HCT116 (cell line): ENCODE measurements at regions not wholly inside any gene's neighbourhood (a gene's known extent, or its start where the extent isn't known, plus 50 kb on each side); places are given as distances from the start of the nearest gene placed in this dataset.

ENCODE experiments used
- ATAC-seq: fragments of 200-7000 bp; cut with Tn5 transposase; 2 replicates; pipeline ENCODE4 v1.9.1; 2020; ENCODE audit warnings: mild to moderate bottlenecking, moderate library complexity
- BruUV-seq: library from RNA; stranded (reverse); fragments of 400-500 nt; replicated peaks from 2 replicates; lab custom pipeline; 2021; lab: Mats Ljungman, UMichigan
- CTCF ChIA-PET: fragments of 300-600 bp; sonication (Branson Sonifier 250); formaldehyde crosslinking; loops from one replicate; lab custom pipeline; 2021; ENCODE audit warnings: antibody characterized with exemption; lab: Charles Lee
- POLR2A ChIA-PET: fragments of 300-600, 350-600 bp; sonication (Branson Sonifier 250); formaldehyde crosslinking; loops from one replicate; lab custom pipeline; 2021; ENCODE audit warnings: antibody characterized with exemption; lab: Charles Lee
- RAD21 ChIA-PET, 2 experiments: fragments of 300-600 bp; sonication (Branson Sonifier 250); formaldehyde crosslinking; loops; one replicate each; lab custom pipeline; 2023; ENCODE audit warnings: low total read pairs in 2 of 2; ENCODE audit not compliant: uncharacterized antibody in 2 of 2, unreplicated experiment in 2 of 2, low non-redundant PET in 1 of 2; lab: Charles Lee
- DNase-seq: peaks from one replicate; pipeline ENCODE4 v3.0.0-alpha.2; 2010; ENCODE audit warnings: low read depth, low spot score
- H2AFZ ChIP-seq: fragments of 200-600 bp; shearing (Covaris generic), sonication (generic); 2 replicates; pipeline ENCODE4 v1.6.1; 2017; ENCODE audit warnings: low read depth, mixed run types, mixed read lengths, antibody characterized with exemption, low read length; ENCODE audit not compliant: poor library complexity, severe bottlenecking
- H3K27ac ChIP-seq: 2 replicates; pipeline ENCODE4 v1.5.1; 2012; ENCODE audit warnings: low read depth, low read length
- H3K27me3 ChIP-seq: fragments of 200-600 bp; sonication (generic); 2 replicates; pipeline ENCODE4 v1.6.1; 2016; ENCODE audit warnings: mixed run types, low read length, mixed read lengths; ENCODE audit not compliant: insufficient read depth
- H3K36me3 ChIP-seq, 2 experiments: fragments of 200-500 bp in 1 of 2; fragments of 200-600 bp in 1 of 2; sonication (Bioruptor generic) in 1 of 2; sonication (generic) in 1 of 2; 2 replicates each; pipeline versions ENCODE4 v1.5.1 to v1.6.1; 2014 to 2016; ENCODE audit warnings: low read length in 2 of 2, inconsistent platforms in 1 of 2, mixed read lengths in 1 of 2, mixed run types in 1 of 2; ENCODE audit not compliant: insufficient read depth in 2 of 2, control insufficient read depth in 1 of 2
- H3K4me1 ChIP-seq, 2 experiments: fragments of 200-600 bp in 1 of 2; sonication (generic) in 1 of 2; 2 replicates each; pipeline versions ENCODE4 v1.5.1 to v1.6.1; 2012 to 2017; ENCODE audit warnings: low read length in 2 of 2, inconsistent platforms in 1 of 2, mild to moderate bottlenecking in 1 of 2, mixed read lengths in 1 of 2, mixed run types in 1 of 2, moderate library complexity in 1 of 2; ENCODE audit not compliant: insufficient read depth in 2 of 2, control insufficient read depth in 1 of 2
- H3K4me2 ChIP-seq: fragments of 200-600 bp; sonication (generic); 2 replicates; pipeline ENCODE4 v1.6.1; 2017; ENCODE audit warnings: mixed run types, low read length, mixed read lengths
- H3K4me3 ChIP-seq, 2 experiments: fragments of 200-600 bp in 1 of 2; sonication (generic) in 1 of 2; replicated peaks in 1 of 2; 2 replicates each; pipeline ENCODE4 v1.5.1; 2011 to 2016; ENCODE audit warnings: low read length in 2 of 2, control low read depth in 1 of 2, low read depth in 1 of 2, mild to moderate bottlenecking in 1 of 2, mixed read lengths in 1 of 2, mixed run types in 1 of 2
- H3K79me2 ChIP-seq: fragments of 200-600 bp; sonication (generic); 2 replicates; pipeline ENCODE4 v1.6.1; 2017; ENCODE audit warnings: mild to moderate bottlenecking, mixed run types, low read length, moderate library complexity, mixed read lengths; ENCODE audit not compliant: insufficient read depth
- H3K9ac ChIP-seq: fragments of 200-600 bp; sonication (generic); 2 replicates; pipeline ENCODE4 v1.6.1; 2016; ENCODE audit warnings: low read length, mixed read lengths
- H3K9me2 ChIP-seq: fragments of 200-600 bp; sonication (generic), shearing (Covaris generic); 2 replicates; pipeline ENCODE4 v1.6.1; 2017; ENCODE audit warnings: mixed run types, mild to moderate bottlenecking, moderate library complexity; ENCODE audit not compliant: insufficient read depth
- H3K9me3 ChIP-seq, 2 experiments: fragments of 200-500 bp in 1 of 2; fragments of 200-600 bp in 1 of 2; sonication (Bioruptor generic) in 1 of 2; sonication (generic) in 1 of 2; 2 replicates each; pipeline ENCODE4 v1.6.1; 2014 to 2017; ENCODE audit warnings: low read length in 2 of 2, mixed read lengths in 2 of 2, inconsistent platforms in 1 of 2, low read depth in 1 of 2, mild to moderate bottlenecking in 1 of 2, mixed run types in 1 of 2, moderate library complexity in 1 of 2; ENCODE audit not compliant: control insufficient read depth in 1 of 2, insufficient read depth in 1 of 2
- H4K20me1 ChIP-seq: fragments of 200-600 bp; sonication (generic), shearing (Covaris generic); 2 replicates; pipeline ENCODE4 v1.6.1; 2017; ENCODE audit warnings: mixed run types, mild to moderate bottlenecking, moderate library complexity; ENCODE audit not compliant: insufficient read depth
- CBX3 ChIP-seq: IDR thresholded peaks from 2 replicates; pipeline ENCODE4 v1.6.1; 2012; ENCODE audit warnings: low read depth
- CEBPB ChIP-seq: IDR thresholded peaks from 2 replicates; pipeline ENCODE4 v1.6.1; 2012; ENCODE audit warnings: low read depth
- EGR1 ChIP-seq: IDR thresholded peaks from 2 replicates; pipeline ENCODE4 v1.6.1; 2012; ENCODE audit warnings: low read depth
- ELF1 ChIP-seq: IDR thresholded peaks from 2 replicates; pipeline ENCODE4 v1.6.1; 2012; ENCODE audit warnings: low read depth, borderline replicate concordance
- EZH2 ChIP-seq: fragments of 200-600 bp; sonication (generic); IDR thresholded peaks from 2 replicates; pipeline ENCODE4 v1.6.1; 2017; ENCODE audit warnings: antibody characterized with exemption, mixed run types
- EZH2phosphoT487 ChIP-seq: fragments of 200-600 bp; IDR thresholded peaks from 2 replicates; pipeline ENCODE4 v1.6.1; 2018; ENCODE audit warnings: antibody characterized with exemption, borderline replicate concordance
- FOSL1 ChIP-seq: IDR thresholded peaks from 2 replicates; pipeline ENCODE4 v1.6.1; 2012; ENCODE audit warnings: low read depth
- JUND ChIP-seq: IDR thresholded peaks from 2 replicates; pipeline ENCODE4 v1.6.1; 2012
- POLR2A ChIP-seq: IDR thresholded peaks from 2 replicates; pipeline ENCODE4 v1.7.0; 2011; ENCODE audit warnings: borderline replicate concordance; ENCODE audit not compliant: insufficient read depth, insufficient read length; ENCODE audit errors: extremely low read depth
- POLR2AphosphoS5 ChIP-seq: IDR thresholded peaks from 2 replicates; pipeline ENCODE4 v1.6.1; 2011; ENCODE audit warnings: mild to moderate bottlenecking, low read depth, low read length, moderate library complexity
- RAD21 ChIP-seq: IDR thresholded peaks from 2 replicates; pipeline ENCODE4 v1.6.1; 2012; ENCODE audit warnings: low read depth, mild to moderate bottlenecking
- SIN3A ChIP-seq: IDR thresholded peaks from 2 replicates; pipeline ENCODE4 v1.6.1; 2012; ENCODE audit warnings: low read depth
- SP1 ChIP-seq: IDR thresholded peaks from 2 replicates; pipeline ENCODE4 v1.6.1; 2012; ENCODE audit warnings: low read depth
- SRF ChIP-seq: IDR thresholded peaks from 2 replicates; pipeline ENCODE4 v1.6.1; 2012; ENCODE audit warnings: low read depth
- TCF7L2 ChIP-seq: IDR thresholded peaks from 2 replicates; pipeline ENCODE4 v1.7.0; 2011; ENCODE audit warnings: borderline replicate concordance, inconsistent platforms; ENCODE audit not compliant: insufficient read depth, insufficient read length; ENCODE audit errors: extremely low read depth
- ZNF274 ChIP-seq: fragments of 200-500 bp; sonication (Bioruptor generic); IDR thresholded peaks from 2 replicates; pipeline ENCODE4 v1.6.1; 2014; ENCODE audit warnings: mild to moderate bottlenecking, low read depth, low read length, inconsistent platforms
- intact Hi-C: fragments of 100-400 bp; cut with micrococcal nuclease; formaldehyde crosslinking; loops from 2 replicates; pipeline ENCODE4 v1.10.0; 2022
- TF ChIP-seq, protein P1 (sequence below): IDR thresholded peaks from 2 replicates; pipeline ENCODE4 v1.6.1; 2012
- TF ChIP-seq, protein P2 (sequence below): IDR thresholded peaks from 2 replicates; pipeline ENCODE4 v1.6.1; 2012
- TF ChIP-seq, protein P3 (sequence below), 3 experiments: fragments of 200-600 bp in 1 of 3; sonication (generic) in 1 of 3; IDR thresholded peaks in 2 of 3; conservative IDR thresholded peaks in 1 of 3; 2 replicates each; pipeline ENCODE4 v1.5.1; 2012 to 2017; ENCODE audit warnings: low read depth in 2 of 3, low read length in 2 of 3, antibody characterized with exemption in 1 of 3, borderline replicate concordance in 1 of 3, control low read depth in 1 of 3, mild to moderate bottlenecking in 1 of 3, mixed read lengths in 1 of 3, mixed run types in 1 of 3, moderate library complexity in 1 of 3; ENCODE audit not compliant: insufficient read depth in 1 of 3

DNA sequence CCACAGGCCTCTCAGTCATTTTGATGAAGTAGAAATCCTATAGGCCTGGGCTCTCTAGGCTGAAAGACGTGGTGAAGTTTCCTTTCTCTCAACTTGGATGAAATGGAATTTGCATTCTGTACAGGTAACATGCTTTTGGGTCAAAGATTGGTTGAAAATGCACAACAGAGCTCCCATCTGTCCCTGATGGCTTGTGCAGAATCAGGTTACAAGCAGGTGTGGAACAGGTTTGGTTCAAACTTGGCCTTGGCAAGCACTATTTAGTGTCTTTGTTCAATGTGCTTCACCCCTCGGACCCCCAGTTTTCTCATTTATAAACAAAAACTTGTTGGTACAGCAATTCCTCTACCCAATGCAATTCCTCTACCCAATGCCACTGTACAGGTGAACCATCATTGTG, 1493.0 kb downstream of the AACS start:
- Histone ChIP-seq H3K9me3 (peaks cover 9 to 10% of the 10 kb centered on the region in 2 experiments; a peak in 2 of 4 replicates), H3K27me3 (no peaks in the 10 kb centered on the region), H3K4me2 (no peak overlapping the region), H3K9me2 (no peaks in the 10 kb centered on the region), H3K36me3 (no peaks in the 10 kb centered on the region), H3K79me2 (no peaks in the 10 kb centered on the region), H4K20me1 (no peaks in the 10 kb centered on the region), H3K4me1 (no peaks in the 10 kb centered on the region), H3K9ac (no peak overlapping the region), H2AFZ (no peak overlapping the region), H3K4me3 (no peak overlapping the region), H3K27ac (no peak overlapping the region)
- DNase-seq (no peak), ATAC-seq (no peak)
- no peak for TF ChIP-seq FOSL1
- no peak for TF ChIP-seq JUND
- TF ChIP-seq SIN3A, result no peak
- no peak for TF ChIP-seq SRF
- no peak for TF ChIP-seq RAD21
- no peak for TF ChIP-seq SP1
- TF ChIP-seq EZH2phosphoT487, result no peak
- no peak for TF ChIP-seq ELF1
- no peak for TF ChIP-seq POLR2AphosphoS5
- ChIA-PET CTCF (no interaction called here), POLR2A (no interaction called here), RAD21 (no interaction called here)
- intact Hi-C loops, result no loop called here
- no TSS peak for BruUV-seq

DNA sequence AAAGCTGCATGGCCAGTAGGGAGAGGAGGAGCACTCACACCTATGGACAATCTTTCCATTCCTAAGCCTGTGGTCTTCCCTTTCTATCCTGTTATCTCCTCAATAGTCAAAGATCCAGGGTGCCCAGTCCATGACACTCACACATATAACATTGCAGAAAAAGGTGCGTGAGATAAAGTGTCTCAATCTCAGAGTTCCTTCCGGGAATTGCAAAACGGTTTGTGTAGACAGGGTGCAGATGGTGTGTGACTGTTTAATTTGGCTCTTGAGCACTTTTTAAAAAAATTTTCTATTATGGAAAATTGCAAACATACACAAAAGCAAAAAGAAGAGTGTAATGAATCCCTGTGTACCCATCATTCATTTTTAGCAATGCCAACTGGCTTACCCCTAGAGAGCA, 1493.6 kb downstream of the AACS start:
- Histone ChIP-seq H4K20me1 (no peaks in the 10 kb centered on the region), H3K4me1 (no peaks in the 10 kb centered on the region), H3K9ac (no peak overlapping the region), H3K4me3 (no peak overlapping the region), H3K27me3 (no peaks in the 10 kb centered on the region), H3K79me2 (no peaks in the 10 kb centered on the region), H3K27ac (no peak overlapping the region), H3K36me3 (no peaks in the 10 kb centered on the region), H2AFZ (no peak overlapping the region), H3K4me2 (no peak overlapping the region), H3K9me3 (peaks cover 9 to 10% of the 10 kb centered on the region in 2 experiments; a peak in 2 of 4 replicates), H3K9me2 (no peaks in the 10 kb centered on the region)
- ChIA-PET POLR2A (no interaction called here), RAD21 (no interaction called here), CTCF (no interaction called here)
- DNase-seq (no peak), ATAC-seq (no peak)
- no TSS peak for BruUV-seq
- intact Hi-C loops, result no loop called here
- no peak for TF ChIP-seq EZH2
- TF ChIP-seq EGR1, result no peak
- no peak for TF ChIP-seq POLR2AphosphoS5
- TF ChIP-seq, protein P1, sequence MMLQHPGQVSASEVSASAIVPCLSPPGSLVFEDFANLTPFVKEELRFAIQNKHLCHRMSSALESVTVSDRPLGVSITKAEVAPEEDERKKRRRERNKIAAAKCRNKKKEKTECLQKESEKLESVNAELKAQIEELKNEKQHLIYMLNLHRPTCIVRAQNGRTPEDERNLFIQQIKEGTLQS, result no peak
- TF ChIP-seq FOSL1, result no peak
- no peak for TF ChIP-seq SP1
- no peak for TF ChIP-seq ZNF274
- no peak for TF ChIP-seq SIN3A
- TF ChIP-seq CEBPB, result no peak
- TF ChIP-seq, protein P2, sequence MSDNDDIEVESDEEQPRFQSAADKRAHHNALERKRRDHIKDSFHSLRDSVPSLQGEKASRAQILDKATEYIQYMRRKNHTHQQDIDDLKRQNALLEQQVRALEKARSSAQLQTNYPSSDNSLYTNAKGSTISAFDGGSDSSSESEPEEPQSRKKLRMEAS, result no peak
- no peak for TF ChIP-seq EZH2phosphoT487
- no peak for TF ChIP-seq JUND
- no peak for TF ChIP-seq TCF7L2
- no peak for TF ChIP-seq CBX3
- TF ChIP-seq ELF1, result no peak
- TF ChIP-seq POLR2A, result no peak
- TF ChIP-seq, protein P3, sequence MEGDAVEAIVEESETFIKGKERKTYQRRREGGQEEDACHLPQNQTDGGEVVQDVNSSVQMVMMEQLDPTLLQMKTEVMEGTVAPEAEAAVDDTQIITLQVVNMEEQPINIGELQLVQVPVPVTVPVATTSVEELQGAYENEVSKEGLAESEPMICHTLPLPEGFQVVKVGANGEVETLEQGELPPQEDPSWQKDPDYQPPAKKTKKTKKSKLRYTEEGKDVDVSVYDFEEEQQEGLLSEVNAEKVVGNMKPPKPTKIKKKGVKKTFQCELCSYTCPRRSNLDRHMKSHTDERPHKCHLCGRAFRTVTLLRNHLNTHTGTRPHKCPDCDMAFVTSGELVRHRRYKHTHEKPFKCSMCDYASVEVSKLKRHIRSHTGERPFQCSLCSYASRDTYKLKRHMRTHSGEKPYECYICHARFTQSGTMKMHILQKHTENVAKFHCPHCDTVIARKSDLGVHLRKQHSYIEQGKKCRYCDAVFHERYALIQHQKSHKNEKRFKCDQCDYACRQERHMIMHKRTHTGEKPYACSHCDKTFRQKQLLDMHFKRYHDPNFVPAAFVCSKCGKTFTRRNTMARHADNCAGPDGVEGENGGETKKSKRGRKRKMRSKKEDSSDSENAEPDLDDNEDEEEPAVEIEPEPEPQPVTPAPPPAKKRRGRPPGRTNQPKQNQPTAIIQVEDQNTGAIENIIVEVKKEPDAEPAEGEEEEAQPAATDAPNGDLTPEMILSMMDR (IDR thresholded peaks at IDR 0.05 in 2 of 3, conservative IDR thresholded peaks at IDR 0.05 in 1 of 3; ENCODE audit: borderline replicate concordance in 1 of 3, insufficient read depth in 1 of 3, low read depth in 2 of 3, low read length in 2 of 3), result no peak
- TF ChIP-seq SRF, result no peak
